ENCODE measurements at regions not wholly inside any gene's neighbourhood (a gene's known extent, or its start where the extent isn't known, plus 50 kb on each side); places are given as distances from the start of the nearest gene placed in this dataset.

GRCh38 chr10:128498746-128499145 is 372.5 kb upstream of the MKI67 start:
- no peak for DNase-seq

- no peak for DNase-seq
Observed at GRCh38 chr10:128499486-128499885, 373.3 kb upstream of the MKI67 start.

- DNase-seq, result no peak
Observed at GRCh38 chr10:128499956-128500355, 373.7 kb upstream of the MKI67 start.

- DNase-seq, result no peak
Observed at GRCh38 chr10:128500642-128501041, 374.4 kb upstream of the MKI67 start.

GRCh38 chr10:128505346-128505745 is 379.1 kb upstream of the MKI67 start:
- no peak for DNase-seq

- DNase-seq, result no peak
Observed at GRCh38 chr10:128506423-128506822, 380.2 kb upstream of the MKI67 start.

- DNase-seq, result no peak
Observed at GRCh38 chr10:128507066-128507465, 380.8 kb upstream of the MKI67 start.

- no peak for DNase-seq
Observed at GRCh38 chr10:128511284-128511683, 385.1 kb upstream of the MKI67 start.

GRCh38 chr10:128512767-128513166 is 386.5 kb upstream of the MKI67 start:
- DNase-seq, result no peak

GRCh38 chr10:128514536-128514935 is 388.3 kb upstream of the MKI67 start:
- no peak for DNase-seq

- no peak for DNase-seq
Observed at GRCh38 chr10:128516180-128516579, 390.0 kb upstream of the MKI67 start.

- no peak for DNase-seq
Observed at GRCh38 chr10:128517167-128517566, 390.9 kb upstream of the MKI67 start.

GRCh38 chr10:128518000-128518399 is 391.8 kb upstream of the MKI67 start:
- DNase-seq, result no peak

GRCh38 chr10:128519581-128519980 is 393.4 kb upstream of the MKI67 start:
- DNase-seq, result no peak

- DNase-seq, result no peak
Observed at GRCh38 chr10:128520211-128520815, 394.1 kb upstream of the MKI67 start.

- DNase-seq, result no peak
Observed at GRCh38 chr10:128522551-128523308, 396.5 kb upstream of the MKI67 start.

- DNase-seq, result no peak
Observed at GRCh38 chr10:128525444-128525843, 399.2 kb upstream of the MKI67 start.

GRCh38 chr10:128525936-128526335 is 399.7 kb upstream of the MKI67 start:
- DNase-seq, result no peak

- DNase-seq, result no peak
Observed at GRCh38 chr10:128526791-128527375, 400.7 kb upstream of the MKI67 start.

GRCh38 chr10:128527711-128528110 is 401.5 kb upstream of the MKI67 start:
- no peak for DNase-seq

- no peak for DNase-seq
Observed at GRCh38 chr10:128528167-128528566, 401.9 kb upstream of the MKI67 start.

- DNase-seq, result no peak
Observed at GRCh38 chr10:128528781-128529180, 402.6 kb upstream of the MKI67 start.

GRCh38 chr10:128529225-128529624 is 403.0 kb upstream of the MKI67 start:
- DNase-seq, result no peak

- DNase-seq, result no peak
Observed at GRCh38 chr10:128530301-128530700, 404.1 kb upstream of the MKI67 start.
